Fibroblast of lung (primary cell): ENCODE measurements at regions not wholly inside any gene's neighbourhood (a gene's known extent, or its start where the extent isn't known, plus 50 kb on each side); places are given as distances from the start of the nearest gene placed in this dataset.
"Not testable (repeated sequence)": the region's sequence is repeated elsewhere in the genome, so short reads cannot be mapped to it uniquely, and the experiment has no call there.

Source experiments
- DNase-seq, 2 donors: peaks; one replicate each; pipeline versions ENCODE4 v3.0.0 to v3.0.0-alpha.2; 2010; ENCODE audit warnings: low read depth in 2 of 2
- H2AFZ ChIP-seq: 2 replicates; pipeline ENCODE4 v1.5.1; 2012; ENCODE audit warnings: low read length, control low read depth, inconsistent platforms
- H3K27ac ChIP-seq: 2 replicates; pipeline ENCODE4 v1.5.1; 2011; ENCODE audit warnings: low read length, control low read depth; ENCODE audit not compliant: insufficient read depth
- H3K27me3 ChIP-seq: 2 replicates; pipeline ENCODE4 v1.5.1; 2011; ENCODE audit warnings: mild to moderate bottlenecking, low read length; ENCODE audit not compliant: control insufficient read depth, insufficient read depth
- H3K36me3 ChIP-seq: 2 replicates; pipeline ENCODE4 v1.5.1; 2011; ENCODE audit warnings: low read length; ENCODE audit not compliant: control insufficient read depth, insufficient read depth
- H3K4me1 ChIP-seq: 2 replicates; pipeline ENCODE4 v1.5.1; 2011; ENCODE audit warnings: low read length; ENCODE audit not compliant: control insufficient read depth, insufficient read depth; ENCODE audit errors: extremely low read depth
- H3K4me2 ChIP-seq: 2 replicates; pipeline ENCODE4 v1.5.1; 2011; ENCODE audit warnings: low read length, control low read depth; ENCODE audit not compliant: insufficient read depth; ENCODE audit errors: extremely low read depth
- H3K4me3 ChIP-seq, 4 experiments: fragments of 200-600 bp in 1 of 4; sonication (generic) in 1 of 4; replicated peaks in 1 of 4; 2 replicates each; pipeline ENCODE4 v1.5.1; 2011 to 2016; ENCODE audit warnings: low read length in 4 of 4, low read depth in 3 of 4, mild to moderate bottlenecking in 3 of 4, control low read depth in 2 of 4, inconsistent platforms in 1 of 4, mixed read lengths in 1 of 4; ENCODE audit not compliant: insufficient read depth in 1 of 4; ENCODE audit errors: control extremely low read depth in 1 of 4
- H3K79me2 ChIP-seq: 2 replicates; pipeline ENCODE4 v1.5.1; 2012; ENCODE audit warnings: mild to moderate bottlenecking, low read length, inconsistent platforms; ENCODE audit not compliant: control insufficient read depth, insufficient read depth
- H3K9ac ChIP-seq: 2 replicates; pipeline ENCODE4 v1.5.1; 2011; ENCODE audit warnings: mild to moderate bottlenecking, low read length, control low read depth; ENCODE audit not compliant: insufficient read depth
- H3K9me3 ChIP-seq: 2 replicates; pipeline ENCODE4 v1.5.1; 2012; ENCODE audit warnings: low read depth, low read length; ENCODE audit not compliant: control insufficient read depth, insufficient read depth
- H4K20me1 ChIP-seq: 2 replicates; pipeline ENCODE4 v1.5.1; 2011; ENCODE audit warnings: low read length; ENCODE audit not compliant: control insufficient read depth, insufficient read depth; ENCODE audit errors: extremely low read depth
- CTCF ChIP-seq, 2 donors: IDR thresholded peaks in 1 of 2; conservative IDR thresholded peaks in 1 of 2; 1 replicate in 1 of 2; 2 replicates in 1 of 2; pipeline ENCODE4 v1.5.1; 2011 to 2012; ENCODE audit warnings: low read length in 2 of 2, control low read depth in 1 of 2, inconsistent platforms in 1 of 2, low read depth in 1 of 2, mild to moderate bottlenecking in 1 of 2
- EZH2 ChIP-seq: IDR thresholded peaks from 2 replicates; pipeline ENCODE4 v1.5.1; 2012; ENCODE audit warnings: low read length, control low read depth, mild to moderate bottlenecking; ENCODE audit errors: missing control alignments

GRCh38 chr5:104845541-104845940 lies 1283.0 kb upstream of the NUDT12 start:
- Histone ChIP-seq H3K79me2 (no peaks in the 10 kb centered on the region), H3K27ac (no peak overlapping the region), H3K4me1 (no peaks in the 10 kb centered on the region), H3K27me3 (no peaks in the 10 kb centered on the region), H3K9ac (no peak overlapping the region), H3K4me2 (no peak overlapping the region), H3K36me3 (no peaks in the 10 kb centered on the region), H2AFZ (no peak overlapping the region), H4K20me1 (no peaks in the 10 kb centered on the region), H3K9me3 (no peaks in the 10 kb centered on the region), H3K4me3 (no peak overlapping the region)
- no peak for DNase-seq
- TF ChIP-seq EZH2 (no peak), CTCF (conservative IDR thresholded peaks at IDR 0.05 in 1 of 2, IDR thresholded peaks at IDR 0.05 in 1 of 2; ENCODE audit: low read depth in 1 of 2, low read length in 2 of 2) (no peak)

GRCh38 chr5:104843822-104844221 lies 1281.2 kb upstream of the NUDT12 start:
- DNase-seq, result no peak
- Histone ChIP-seq H4K20me1 (no peaks in the 10 kb centered on the region), H3K79me2 (no peaks in the 10 kb centered on the region), H3K9me3 (no peaks in the 10 kb centered on the region), H3K27ac (no peak overlapping the region), H3K4me1 (no peaks in the 10 kb centered on the region), H3K27me3 (no peaks in the 10 kb centered on the region), H2AFZ (no peak overlapping the region), H3K4me3 (no peak overlapping the region), H3K4me2 (no peak overlapping the region), H3K36me3 (no peaks in the 10 kb centered on the region), H3K9ac (no peak overlapping the region)
- TF ChIP-seq EZH2, result no peak
- TF ChIP-seq CTCF (conservative IDR thresholded peaks at IDR 0.05 in 1 of 2, IDR thresholded peaks at IDR 0.05 in 1 of 2; ENCODE audit: low read depth in 1 of 2, low read length in 2 of 2), result no peak

DNA sequence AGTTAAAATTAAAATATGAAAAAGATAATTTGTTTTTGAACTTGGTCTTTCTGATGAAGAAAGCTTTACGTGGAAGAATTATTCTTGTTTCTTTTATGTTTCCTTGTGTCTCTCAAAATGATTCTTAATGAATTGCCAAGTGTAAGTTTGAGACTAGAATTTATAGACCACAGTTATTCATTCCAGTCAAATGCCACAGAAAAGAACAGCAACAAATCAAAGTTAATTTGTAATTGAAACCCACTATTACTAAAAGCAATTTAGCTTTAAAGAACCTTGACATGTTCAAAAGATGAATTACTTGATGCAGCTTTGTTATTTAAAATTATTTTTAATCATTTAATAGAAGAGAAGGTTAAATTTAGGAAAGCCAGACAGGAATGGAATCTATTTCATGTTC lies 1277.7 kb upstream of the NUDT12 start:
- TF ChIP-seq CTCF (conservative IDR thresholded peaks at IDR 0.05 in 1 of 2, IDR thresholded peaks at IDR 0.05 in 1 of 2; ENCODE audit: low read depth in 1 of 2, low read length in 2 of 2), result no peak
- TF ChIP-seq EZH2, result no peak

GRCh38 chr5:104831515-104831914 lies 1268.9 kb upstream of the NUDT12 start:
- not testable (repeated sequence) for H3K9ac ChIP-seq, H3K27ac ChIP-seq, H4K20me1 ChIP-seq, H3K9me3 ChIP-seq, H3K36me3 ChIP-seq, H2AFZ ChIP-seq, H3K27me3 ChIP-seq, H3K79me2 ChIP-seq, DNase-seq, H3K4me1 ChIP-seq, H3K4me2 ChIP-seq, H3K4me3 ChIP-seq

More for the DNA sequence above, 1277.7 kb upstream of the NUDT12 start:
- H3K27me3 ChIP-seq, result no peaks in the 10 kb centered on the region
- no peak overlapping the region for H2AFZ ChIP-seq
- H3K27ac ChIP-seq, result no peak overlapping the region
- H3K4me2 ChIP-seq, result no peak overlapping the region
- H3K4me1 ChIP-seq, result no peaks in the 10 kb centered on the region
- no peaks in the 10 kb centered on the region for H3K36me3 ChIP-seq
- H3K9ac ChIP-seq, result no peak overlapping the region
- H3K9me3 ChIP-seq, result no peaks in the 10 kb centered on the region
- no peak overlapping the region for H3K4me3 ChIP-seq
- DNase-seq, result no peak
- no peaks in the 10 kb centered on the region for H4K20me1 ChIP-seq
- H3K79me2 ChIP-seq, result no peaks in the 10 kb centered on the region
